Neural cell (in vitro differentiated cells): ENCODE measurements at regions not wholly inside any gene's neighbourhood (a gene's known extent, or its start where the extent isn't known, plus 50 kb on each side); places are given as distances from the start of the nearest gene placed in this dataset.

Source experiments
- H2AFZ ChIP-seq: fragments of 200-600, 300-800 bp; sonication (generic), shearing (Covaris generic); 2 replicates; pipeline ENCODE4 v1.6.0; 2014; ENCODE audit warnings: low read depth, mild to moderate bottlenecking, antibody characterized with exemption, low read length, moderate library complexity
- H3F3A ChIP-seq: fragments of 200-600 bp; shearing (Covaris generic); 2 replicates; pipeline ENCODE4 v1.6.1; 2016; ENCODE audit warnings: mild to moderate bottlenecking, moderate library complexity, mixed read lengths, antibody characterized with exemption, low read length; ENCODE audit not compliant: insufficient read depth, poor library complexity, severe bottlenecking
- H3K27ac ChIP-seq: fragments of 200-600, 300-800 bp; sonication (generic), shearing (Covaris generic); 2 replicates; pipeline ENCODE4 v1.5.1; 2014; ENCODE audit warnings: mild to moderate bottlenecking, low read length, moderate library complexity
- H3K27me3 ChIP-seq: fragments of 300-800, 200-600 bp; sonication (generic), shearing (Covaris generic); 2 replicates; pipeline ENCODE4 v1.6.0; 2014; ENCODE audit warnings: mild to moderate bottlenecking, low read depth, low read length, moderate library complexity; ENCODE audit not compliant: insufficient read depth
- H3K36me3 ChIP-seq: fragments of 300-800, 200-600 bp; sonication (generic), shearing (Covaris generic); 2 replicates; pipeline ENCODE4 v1.5.1; 2014; ENCODE audit warnings: mild to moderate bottlenecking, antibody characterized with exemption, low read length, moderate library complexity; ENCODE audit not compliant: insufficient read depth
- H3K4me2 ChIP-seq: fragments of 300-800, 200-600 bp; sonication (generic), shearing (Covaris generic); 2 replicates; pipeline ENCODE4 v1.6.0; 2014; ENCODE audit warnings: mild to moderate bottlenecking, low read length
- H3K4me3 ChIP-seq: fragments of 300-800, 200-600 bp; sonication (generic), shearing (Covaris generic); 2 replicates; pipeline ENCODE4 v1.5.1; 2014; ENCODE audit warnings: mild to moderate bottlenecking, low read length, moderate library complexity
- H3K79me2 ChIP-seq: fragments of 200-600 bp; shearing (Covaris generic); replicated peaks from 2 replicates; pipeline ENCODE4 v1.6.0; 2014; ENCODE audit warnings: mild to moderate bottlenecking, low read length, moderate library complexity; ENCODE audit not compliant: insufficient read depth
- H3K9ac ChIP-seq: fragments of 300-800, 200-600 bp; sonication (generic), shearing (Covaris generic); 2 replicates; pipeline ENCODE4 v1.6.1; 2016; ENCODE audit warnings: mild to moderate bottlenecking, low read length, mixed read lengths
- H3K9me2 ChIP-seq: fragments of 200-600 bp; shearing (Covaris generic); 2 replicates; pipeline ENCODE4 v1.6.1; 2016; ENCODE audit warnings: mild to moderate bottlenecking, low read length, mixed read lengths; ENCODE audit not compliant: insufficient read depth
- H3K9me3 ChIP-seq: fragments of 200-600, 300-800 bp; sonication (generic), shearing (Covaris generic); 2 replicates; pipeline ENCODE4 v1.6.1; 2016; ENCODE audit warnings: mild to moderate bottlenecking, mixed run types, low read length, moderate library complexity, mixed read lengths
- H4K20me1 ChIP-seq: fragments of 200-600 bp; shearing (Covaris generic); 2 replicates; pipeline ENCODE4 v1.6.1; 2016; ENCODE audit warnings: mild to moderate bottlenecking, mixed run types; ENCODE audit not compliant: insufficient read depth
- CTCF ChIP-seq: fragments of 450-650 bp; IDR thresholded peaks from 2 replicates; pipeline ENCODE4 v1.5.1; 2014; ENCODE audit warnings: antibody characterized with exemption, mild to moderate bottlenecking, moderate library complexity; ENCODE audit not compliant: poor library complexity, severe bottlenecking
- EP300 ChIP-seq: fragments of 450-650 bp; conservative IDR thresholded peaks from 2 replicates; pipeline ENCODE4 v1.6.1; 2014; ENCODE audit warnings: antibody characterized with exemption, mild to moderate bottlenecking, moderate library complexity; ENCODE audit not compliant: poor library complexity, severe bottlenecking
- EZH2 ChIP-seq: fragments of 200-600, 300-800 bp; shearing (Covaris generic), sonication (generic); IDR thresholded peaks from 2 replicates; pipeline ENCODE4 v1.6.1; 2014; ENCODE audit warnings: antibody characterized with exemption, low read length, borderline replicate concordance, mild to moderate bottlenecking; ENCODE audit not compliant: insufficient read depth, poor library complexity, severe bottlenecking
- MXI1 ChIP-seq: fragments of 450-650 bp; conservative IDR thresholded peaks from 2 replicates; pipeline ENCODE4 v1.6.1; 2014; ENCODE audit warnings: antibody characterized with exemption, mild to moderate bottlenecking; ENCODE audit not compliant: poor library complexity, severe bottlenecking
- POLR2AphosphoS5 ChIP-seq: IDR thresholded peaks from 2 replicates; pipeline ENCODE4 v1.6.1; 2012
- RAD21 ChIP-seq: fragments of 450-650 bp; conservative IDR thresholded peaks from 2 replicates; pipeline ENCODE4 v1.6.1; 2014; ENCODE audit warnings: antibody characterized with exemption, mild to moderate bottlenecking, moderate library complexity
- REST ChIP-seq: IDR thresholded peaks from 2 replicates; pipeline ENCODE4 v1.6.1; 2012; ENCODE audit warnings: borderline replicate concordance
- SMC3 ChIP-seq: fragments of 450-650 bp; conservative IDR thresholded peaks from 2 replicates; pipeline ENCODE4 v1.6.1; 2014; ENCODE audit warnings: antibody characterized with exemption, mild to moderate bottlenecking, moderate library complexity; ENCODE audit not compliant: poor library complexity
- TAF1 ChIP-seq: IDR thresholded peaks from 2 replicates; pipeline ENCODE4 v1.6.1; 2012; ENCODE audit warnings: low read depth

- Histone ChIP-seq H3K27me3 (no peaks in the 10 kb centered on the region), H3K27ac (no peak overlapping the region), H3F3A (no peaks in the 10 kb centered on the region), H3K9me3 (no peaks in the 10 kb centered on the region), H3K9ac (no peak overlapping the region), H3K79me2 (no peaks in the 10 kb centered on the region), H2AFZ (no peak overlapping the region), H3K9me2 (no peaks in the 10 kb centered on the region), H3K4me3 (no peak overlapping the region), H4K20me1 (no peaks in the 10 kb centered on the region), H3K36me3 (no peaks in the 10 kb centered on the region), H3K4me2 (no peak overlapping the region)
- TF ChIP-seq REST (no peak), CTCF (no peak), RAD21 (no peak), SMC3 (no peak), MXI1 (no peak), EZH2 (no peak), TAF1 (no peak), EP300 (no peak), POLR2AphosphoS5 (no peak)
These were observed 254.8 kb upstream of the DSEL start for GRCh38 chr18:67771271-67771670.

GRCh38 chr18:67770520-67770919 lies 254.0 kb upstream of the DSEL start:
- no peak overlapping the region for H3K9ac ChIP-seq
- H3K36me3 ChIP-seq = no peaks in the 10 kb centered on the region
- no peaks in the 10 kb centered on the region for H3F3A ChIP-seq
- H2AFZ ChIP-seq = no peak overlapping the region
- H3K27ac ChIP-seq = no peak overlapping the region
- H3K79me2 ChIP-seq = no peaks in the 10 kb centered on the region
- H3K9me2 ChIP-seq = no peaks in the 10 kb centered on the region
- no peak overlapping the region for H3K4me2 ChIP-seq
- H3K27me3 ChIP-seq = no peaks in the 10 kb centered on the region
- no peak overlapping the region for H3K4me3 ChIP-seq
- TF ChIP-seq SMC3 = no peak
- no peak for TF ChIP-seq EP300
- no peak for TF ChIP-seq REST
- TF ChIP-seq MXI1 = no peak
- H3K9me3 ChIP-seq = no peaks in the 10 kb centered on the region
- H4K20me1 ChIP-seq = no peaks in the 10 kb centered on the region
